Activated CD8-positive, alpha-beta memory T cell treated with anti-CD3 and anti-CD28 coated beads, Interleukin-2, amount 10 ng/mL, durations not matched to agents 7 days and 5 days (primary cell): ENCODE measurements at regions not wholly inside any gene's neighbourhood (a gene's known extent, or its start where the extent isn't known, plus 50 kb on each side); places are given as distances from the start of the nearest gene placed in this dataset.
A peak's percentile ranks its signal among the peaks of the same experiment; 100 is the strongest.

Source experiments
- ATAC-seq: fragments of 150-1000 bp; cut with Tn5 transposase; one replicate; pipeline ENCODE4 v1.10.0; 2021; ENCODE audit warnings: moderate library complexity
- CTCF ChIA-PET: fragments of 350-600 bp; sonication (Branson Sonifier 250); formaldehyde crosslinking; loops from one replicate; lab custom pipeline; 2021; ENCODE audit warnings: antibody characterized with exemption; lab: Charles Lee
- DNase-seq: peaks from one replicate; pipeline ENCODE4 v3.0.0-alpha.2; 2020
- H3K27ac Mint-ChIP-seq: one replicate; pipeline ENCODE4 v1.8.0; 2021; ENCODE audit warnings: mild to moderate bottlenecking, mixed read lengths
- H3K27me3 Mint-ChIP-seq: one replicate; pipeline ENCODE4 v1.8.0; 2021; ENCODE audit warnings: mixed read lengths
- H3K36me3 Mint-ChIP-seq: one replicate; pipeline ENCODE4 v1.8.0; 2021; ENCODE audit warnings: mild to moderate bottlenecking, mixed read lengths
- H3K4me1 Mint-ChIP-seq: one replicate; pipeline ENCODE4 v1.8.0; 2021; ENCODE audit warnings: mixed read lengths
- H3K4me3 Mint-ChIP-seq: one replicate; pipeline ENCODE4 v1.8.0; 2021; ENCODE audit warnings: mild to moderate bottlenecking, moderate library complexity, mixed read lengths
- H3K9me3 Mint-ChIP-seq: one replicate; pipeline ENCODE4 v1.8.0; 2022; ENCODE audit warnings: low read depth, mixed read lengths

DNA sequence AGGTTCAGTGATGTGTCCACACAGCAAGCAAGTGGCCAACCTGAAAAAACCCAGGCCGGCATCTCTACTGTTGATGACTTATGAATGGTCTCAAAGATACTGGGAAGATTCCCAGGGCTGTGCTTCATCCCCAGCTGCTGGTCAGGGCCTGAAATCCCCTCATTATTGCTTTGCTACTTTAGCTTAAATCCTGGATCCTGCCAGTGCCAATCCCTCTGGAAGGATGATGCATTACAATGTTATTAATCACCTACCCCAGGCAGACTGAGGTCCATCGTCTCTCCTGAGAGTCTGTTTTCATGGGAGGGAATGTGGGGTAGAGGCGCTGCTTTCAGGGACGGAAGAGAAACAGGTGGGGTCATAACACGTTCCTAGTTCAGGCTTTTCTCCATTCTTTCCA is 371.6 kb downstream of the RPS24 start:
- peaks cover 2% of the 10 kb centered on the region for H3K4me1 Mint-ChIP-seq
- no peaks in the 10 kb centered on the region for H3K36me3 Mint-ChIP-seq
- CTCF ChIA-PET = no interaction called here
- no peaks in the 10 kb centered on the region for H3K9me3 Mint-ChIP-seq
- DNase-seq (no peak), ATAC-seq (no peak)
- peaks cover 23% of the 10 kb centered on the region for H3K27me3 Mint-ChIP-seq
- H3K4me3 Mint-ChIP-seq = no peak overlapping the region
- H3K27ac Mint-ChIP-seq = no peak overlapping the region

DNA sequence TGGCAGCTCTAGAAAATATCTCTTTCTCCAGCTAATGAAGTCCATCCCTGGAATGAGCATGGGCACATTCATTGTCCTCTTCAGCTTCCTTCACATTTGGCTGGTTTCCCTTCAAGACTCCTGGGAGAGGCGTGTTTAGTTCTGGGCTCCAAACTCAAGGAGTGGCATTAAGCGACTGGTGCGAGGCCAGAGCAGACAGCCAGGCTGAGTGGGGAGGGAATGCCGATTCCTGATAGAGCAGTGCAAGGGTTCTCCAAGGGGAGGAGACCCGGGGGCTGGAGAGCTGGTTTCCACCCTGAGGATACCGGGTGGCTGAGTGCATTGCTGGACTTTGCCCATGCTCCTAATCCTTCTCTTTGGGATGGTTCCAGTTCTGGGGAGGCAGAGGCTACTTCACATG is 372.1 kb downstream of the RPS24 start:
- H3K4me1 Mint-ChIP-seq = peaks cover 2% of the 10 kb centered on the region
- CTCF ChIA-PET = no interaction called here
- peaks cover 23% of the 10 kb centered on the region for H3K27me3 Mint-ChIP-seq
- no peak overlapping the region for H3K27ac Mint-ChIP-seq
- H3K36me3 Mint-ChIP-seq = no peaks in the 10 kb centered on the region
- no peak for DNase-seq
- H3K4me3 Mint-ChIP-seq = no peak overlapping the region
- ATAC-seq = no peak
- no peaks in the 10 kb centered on the region for H3K9me3 Mint-ChIP-seq

DNA sequence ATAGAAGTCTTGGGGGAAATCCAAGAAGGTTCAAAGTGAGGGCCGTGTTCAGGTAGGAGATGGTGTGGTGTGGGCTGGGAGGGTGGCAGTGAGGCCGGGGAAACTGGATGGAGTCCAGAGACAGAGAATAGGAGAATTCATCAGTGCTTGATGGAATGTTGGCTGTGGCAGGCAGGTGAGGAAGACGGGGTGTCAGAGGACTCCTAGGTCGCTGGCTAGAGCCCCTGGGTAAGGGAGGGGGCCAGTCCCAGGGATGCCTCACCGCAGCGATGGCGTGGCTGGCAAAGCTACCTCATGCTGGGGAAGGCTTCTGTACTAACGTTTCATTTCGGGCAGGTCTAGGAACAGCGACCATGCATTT is 373.0 kb downstream of the RPS24 start:
- CTCF ChIA-PET = no interaction called here
- Mint-ChIP-seq H3K36me3 (no peaks in the 10 kb centered on the region), H3K4me3 (peak overlapping the region; percentile 14)

DNA sequence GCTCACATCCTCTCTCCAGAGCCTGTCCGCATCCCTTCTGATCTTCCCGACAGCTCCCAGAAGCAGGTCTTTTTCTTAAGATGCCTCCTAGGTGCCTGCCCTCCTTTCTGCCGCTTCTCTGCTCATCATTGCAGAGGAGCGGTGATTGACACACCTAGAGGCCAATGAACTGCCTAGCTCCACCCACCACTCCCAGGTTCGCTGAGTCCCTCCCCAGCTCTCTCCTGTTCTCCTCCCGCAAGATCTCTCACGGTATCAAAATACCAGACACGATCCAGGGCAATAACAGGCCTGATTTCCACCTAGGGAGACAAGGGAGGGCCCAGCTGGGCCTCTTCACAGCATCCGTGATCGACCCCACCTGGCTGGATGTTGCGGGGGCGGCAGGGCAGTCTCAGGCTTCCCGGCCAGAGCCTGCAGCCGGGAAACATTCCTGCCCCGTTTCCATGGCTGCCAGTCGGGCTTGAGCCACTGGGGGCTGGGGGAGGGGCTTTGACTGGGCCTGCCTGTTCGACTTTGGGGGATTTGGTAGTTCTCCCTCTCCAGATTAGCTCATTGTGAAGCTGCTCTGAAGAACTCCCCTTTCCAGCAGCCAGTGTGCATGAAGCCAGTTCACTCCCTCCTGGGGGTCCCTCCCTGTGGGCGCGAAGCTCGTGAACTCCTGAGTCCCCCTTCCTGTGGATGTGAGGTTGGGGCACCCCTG is 373.5 kb downstream of the RPS24 start:
- Mint-ChIP-seq H3K36me3 (no peaks in the 10 kb centered on the region), H3K27ac (no peak overlapping the region), H3K27me3 (peaks cover 23% of the 10 kb centered on the region), H3K4me3 (peak overlapping the region; percentile 14), H3K9me3 (no peaks in the 10 kb centered on the region), H3K4me1 (peaks cover 2% of the 10 kb centered on the region)
- CTCF ChIA-PET = no interaction called here
- ATAC-seq (peak; percentile 77), DNase-seq (peak; percentile 59)

More for the DNA sequence above, 373.0 kb downstream of the RPS24 start:
- no peaks in the 10 kb centered on the region for H3K9me3 Mint-ChIP-seq
- no peak for ATAC-seq
- no peak for DNase-seq
- H3K27ac Mint-ChIP-seq = no peak overlapping the region
- H3K4me1 Mint-ChIP-seq = peaks cover 2% of the 10 kb centered on the region
- H3K27me3 Mint-ChIP-seq = peaks cover 23% of the 10 kb centered on the region

DNA sequence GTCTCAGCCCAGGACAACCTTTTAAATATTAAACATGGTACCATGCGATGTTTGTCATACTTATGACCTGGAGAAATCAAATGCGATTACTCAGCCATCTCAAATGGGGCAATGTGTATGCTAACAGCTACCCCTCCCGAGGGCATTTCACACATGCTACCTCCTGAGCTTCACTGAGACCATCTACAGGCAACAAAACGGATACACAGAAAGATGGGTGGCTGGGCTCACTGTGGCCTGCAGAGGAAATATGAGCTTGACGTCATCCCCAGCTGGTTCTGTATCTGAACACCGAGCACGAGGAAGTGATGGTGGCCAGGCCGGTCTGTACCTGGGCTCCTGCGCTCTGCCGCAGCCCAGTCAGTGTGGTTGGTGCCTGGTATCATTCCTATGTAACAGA is 374.3 kb downstream of the RPS24 start:
- Mint-ChIP-seq H3K4me3 (no peak overlapping the region), H3K4me1 (peaks cover 2% of the 10 kb centered on the region), H3K27me3 (peaks cover 23% of the 10 kb centered on the region), H3K27ac (no peak overlapping the region), H3K9me3 (no peaks in the 10 kb centered on the region), H3K36me3 (no peaks in the 10 kb centered on the region)
- CTCF ChIA-PET = no interaction called here
- DNase-seq (no peak), ATAC-seq (no peak)

DNA sequence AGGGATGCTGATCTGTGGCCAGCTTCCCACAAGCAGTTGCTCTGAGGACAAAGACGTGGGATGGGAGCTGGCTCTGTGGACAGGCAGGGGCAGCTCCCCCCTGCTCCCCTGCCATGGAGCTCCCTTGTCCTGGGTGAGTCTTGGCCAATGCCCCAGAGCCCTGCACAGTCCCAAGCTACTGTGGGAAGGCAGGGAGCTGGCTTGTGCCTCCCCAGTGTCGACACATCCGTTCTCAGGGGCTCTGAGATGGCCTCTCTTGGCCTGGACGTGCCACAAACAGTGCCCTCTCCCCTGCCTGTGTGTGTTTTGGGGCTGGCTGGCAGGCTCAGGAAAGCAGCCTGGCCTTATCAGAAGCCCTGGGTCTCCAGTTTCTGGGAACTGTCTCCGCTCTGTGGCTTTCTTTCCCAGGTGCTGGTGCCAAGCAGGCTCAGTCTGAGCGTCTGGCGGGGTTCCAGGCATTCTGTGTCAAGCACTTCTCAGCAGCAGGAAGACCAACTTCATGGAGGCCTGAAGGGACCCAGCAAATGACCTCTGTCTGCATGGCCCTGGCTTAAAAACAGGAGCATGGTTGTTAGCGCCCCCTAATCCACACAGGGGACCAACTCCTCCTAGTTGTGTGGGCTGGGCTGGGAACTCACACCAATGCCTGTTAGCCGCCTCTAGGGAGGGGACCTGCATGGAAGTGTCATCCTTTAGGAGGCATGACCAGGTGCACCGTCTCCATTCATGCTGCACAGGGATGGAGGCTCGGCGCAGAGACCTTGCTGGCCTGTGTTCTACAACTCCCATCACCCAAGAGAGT is 375.2 kb downstream of the RPS24 start:
- H3K4me1 Mint-ChIP-seq = peaks cover 2% of the 10 kb centered on the region
- CTCF ChIA-PET = no interaction called here
- ATAC-seq (no peak), DNase-seq (no peak)
- no peaks in the 10 kb centered on the region for H3K36me3 Mint-ChIP-seq
- H3K27ac Mint-ChIP-seq = no peak overlapping the region
- no peak overlapping the region for H3K4me3 Mint-ChIP-seq
- H3K27me3 Mint-ChIP-seq = peaks cover 23% of the 10 kb centered on the region
- H3K9me3 Mint-ChIP-seq = no peaks in the 10 kb centered on the region

DNA sequence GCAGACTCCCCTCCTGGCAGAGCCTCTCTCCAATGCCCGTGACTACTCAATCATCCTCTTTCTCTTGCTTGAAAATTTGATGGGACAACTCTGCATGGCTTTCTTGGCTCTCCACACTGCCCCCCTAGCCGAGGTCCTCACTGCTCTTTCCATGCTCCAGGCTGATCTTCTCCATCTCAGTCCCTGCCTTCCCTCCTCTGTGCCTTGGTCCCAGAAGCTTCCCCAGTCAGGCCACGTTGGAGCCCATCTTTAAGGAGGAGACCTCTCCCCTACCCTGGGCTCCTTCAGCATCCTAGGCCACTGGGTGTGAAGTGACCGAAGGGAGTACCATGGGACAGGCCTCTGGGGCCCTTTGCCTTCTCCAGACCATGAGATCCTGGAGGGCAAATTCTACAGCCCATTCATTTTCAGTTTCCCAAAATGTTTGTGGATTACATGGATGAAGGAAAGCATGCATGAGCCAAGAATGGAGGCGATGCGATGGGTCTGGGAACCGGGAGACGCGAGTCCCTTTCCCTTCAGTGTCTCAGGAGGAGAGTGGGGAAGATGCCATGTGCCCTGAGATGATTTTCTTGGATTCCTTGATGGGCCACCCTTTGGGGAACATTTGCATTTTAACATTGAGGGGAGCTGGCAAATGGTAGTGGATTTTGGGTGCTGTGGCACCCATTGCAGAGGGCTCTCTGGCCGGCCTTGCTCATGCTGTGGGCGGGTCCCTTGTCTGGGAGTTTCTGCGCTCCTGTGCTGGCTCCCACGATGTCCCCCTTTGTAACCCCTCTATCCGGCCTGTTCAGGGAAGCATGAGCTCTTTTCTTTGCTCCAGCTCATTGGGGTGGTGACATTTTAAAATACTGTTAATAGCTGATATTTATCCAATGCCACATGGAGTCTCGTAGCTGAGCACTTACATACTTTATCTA is 376.6 kb downstream of the RPS24 start:
- ATAC-seq = no peak
- H3K4me1 Mint-ChIP-seq = peaks cover 2% of the 10 kb centered on the region
- no peak for DNase-seq
- peaks cover 22% of the 10 kb centered on the region for H3K27me3 Mint-ChIP-seq
- H3K4me3 Mint-ChIP-seq = no peak overlapping the region
- H3K27ac Mint-ChIP-seq = no peak overlapping the region
- CTCF ChIA-PET = no interaction called here
- H3K9me3 Mint-ChIP-seq = no peaks in the 10 kb centered on the region
- no peaks in the 10 kb centered on the region for H3K36me3 Mint-ChIP-seq

DNA sequence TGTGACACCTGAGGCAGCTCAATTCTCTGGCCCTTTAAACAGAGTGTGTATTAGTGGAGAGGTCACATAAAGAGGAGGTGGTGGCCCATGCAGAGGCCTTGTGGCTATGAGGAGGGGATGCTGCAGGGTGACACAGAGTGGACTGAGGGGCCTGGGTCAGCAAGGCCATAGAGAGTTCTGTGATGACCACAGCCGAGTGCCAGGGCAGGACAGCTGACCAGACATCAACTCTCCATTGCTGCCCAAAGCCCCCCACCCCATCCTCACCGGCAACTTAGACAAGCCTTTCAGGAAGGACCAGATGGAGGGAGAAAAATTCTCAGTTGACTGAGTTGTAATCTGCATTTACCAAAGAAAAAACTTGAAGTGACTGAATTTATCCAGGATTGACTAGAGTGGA is 378.1 kb downstream of the RPS24 start:
- CTCF ChIA-PET = no interaction called here
- ATAC-seq (no peak), DNase-seq (no peak)
- Mint-ChIP-seq H3K27ac (no peak overlapping the region), H3K36me3 (no peaks in the 10 kb centered on the region), H3K27me3 (peaks cover 9% of the 10 kb centered on the region), H3K4me1 (no peaks in the 10 kb centered on the region), H3K9me3 (no peaks in the 10 kb centered on the region), H3K4me3 (no peak overlapping the region)

DNA sequence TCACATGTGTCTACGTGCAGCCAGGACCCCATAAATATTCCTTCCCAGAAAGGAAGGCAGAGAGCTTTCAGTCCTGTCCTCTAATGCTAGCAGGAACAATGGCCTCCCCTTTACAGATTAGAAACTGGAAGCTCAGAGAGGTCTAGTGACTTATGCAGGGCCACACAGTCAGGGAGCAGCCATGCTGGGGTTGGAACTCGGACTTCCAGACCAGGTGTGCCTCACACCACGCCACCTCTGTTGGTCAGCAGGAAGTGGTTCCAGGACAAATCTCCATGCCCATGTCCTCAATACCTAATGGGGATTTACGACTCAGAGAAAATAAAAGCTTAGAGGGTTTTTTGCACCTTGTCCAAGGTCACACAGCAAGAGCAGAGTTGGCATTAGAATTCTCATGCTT is 378.9 kb downstream of the RPS24 start:
- CTCF ChIA-PET = no interaction called here

DNA sequence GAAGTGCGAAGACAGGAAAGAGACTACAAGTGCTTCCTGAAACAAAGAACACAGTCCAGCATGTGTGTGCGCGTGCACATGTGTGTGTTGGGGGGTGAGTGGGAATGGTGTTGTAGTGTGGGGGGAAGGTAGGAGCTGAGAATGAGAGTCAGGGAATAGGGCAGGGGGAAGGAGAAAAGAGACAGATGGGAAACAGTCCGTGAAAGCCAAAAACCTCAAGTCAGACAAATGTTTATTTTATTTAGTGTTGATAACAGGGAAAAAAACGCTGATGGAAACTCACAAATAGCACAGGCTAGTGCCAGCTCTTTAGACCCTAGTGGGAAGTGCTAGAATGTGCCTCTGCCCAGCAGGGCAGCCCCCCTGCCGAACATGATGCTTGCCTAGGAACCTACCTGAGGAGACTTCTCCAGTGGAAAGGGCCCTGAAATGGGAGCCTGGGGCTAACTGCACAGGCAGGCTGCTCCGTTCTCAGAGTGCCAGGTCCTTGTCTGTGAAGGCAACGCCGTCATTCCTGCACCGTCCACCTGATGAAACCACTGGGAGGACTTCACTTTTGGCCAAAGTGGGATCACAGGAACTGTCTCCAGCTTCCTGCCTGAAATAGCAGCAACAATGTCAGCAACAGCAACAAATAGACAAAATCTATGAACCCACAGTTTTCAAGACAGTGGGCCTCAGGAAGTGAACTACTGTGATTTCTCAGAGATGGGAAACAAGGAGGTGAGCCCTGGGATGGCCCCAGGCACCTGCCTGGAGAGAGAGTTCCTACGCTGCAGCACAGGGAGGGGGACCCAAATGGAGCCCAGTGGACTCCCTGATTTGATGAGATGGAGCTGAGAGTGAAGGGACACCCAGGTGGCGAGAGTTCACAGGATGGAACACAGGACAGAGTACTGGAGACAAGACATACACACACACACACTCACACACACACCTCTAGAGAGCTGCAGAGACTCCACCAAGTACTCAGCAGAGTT is 379.7 kb downstream of the RPS24 start:
- ATAC-seq = no peak
- H3K27me3 Mint-ChIP-seq = no peaks in the 10 kb centered on the region
- CTCF ChIA-PET = no interaction called here
- DNase-seq = no peak
- no peaks in the 10 kb centered on the region for H3K4me1 Mint-ChIP-seq
- no peaks in the 10 kb centered on the region for H3K36me3 Mint-ChIP-seq
- no peak overlapping the region for H3K27ac Mint-ChIP-seq
- no peaks in the 10 kb centered on the region for H3K9me3 Mint-ChIP-seq
- H3K4me3 Mint-ChIP-seq = no peak overlapping the region

More for the DNA sequence above, 378.9 kb downstream of the RPS24 start:
- Mint-ChIP-seq H3K9me3 (no peaks in the 10 kb centered on the region), H3K36me3 (no peaks in the 10 kb centered on the region), H3K4me1 (no peaks in the 10 kb centered on the region), H3K27me3 (peaks cover 4% of the 10 kb centered on the region), H3K27ac (no peak overlapping the region), H3K4me3 (no peak overlapping the region)
- no peak for DNase-seq
- ATAC-seq = no peak

DNA sequence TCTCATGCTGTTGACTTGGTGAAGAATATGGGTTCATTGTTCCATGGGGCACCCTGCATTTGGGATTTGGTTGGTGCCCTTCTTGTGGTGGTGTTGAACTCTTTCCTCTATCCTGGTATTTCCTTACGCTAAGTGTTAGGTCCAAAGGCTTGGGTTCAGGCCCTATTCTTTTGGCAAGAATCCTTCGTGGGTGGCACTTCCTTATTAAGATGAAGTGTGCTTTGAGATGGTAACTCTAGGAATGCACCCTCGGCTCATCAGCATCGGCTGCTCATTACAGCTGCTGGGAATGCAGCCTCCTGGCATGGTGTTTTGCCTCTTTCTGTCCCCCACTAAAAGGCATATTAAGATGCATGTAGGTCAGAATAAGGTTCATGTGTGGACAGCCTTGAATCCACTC is 380.7 kb downstream of the RPS24 start:
- no peak for ATAC-seq
- H3K36me3 Mint-ChIP-seq = no peaks in the 10 kb centered on the region
- no peak for DNase-seq
- CTCF ChIA-PET = no interaction called here
- no peaks in the 10 kb centered on the region for H3K9me3 Mint-ChIP-seq
- no peak overlapping the region for H3K4me3 Mint-ChIP-seq
- no peaks in the 10 kb centered on the region for H3K4me1 Mint-ChIP-seq
- H3K27ac Mint-ChIP-seq = no peak overlapping the region
- H3K27me3 Mint-ChIP-seq = no peaks in the 10 kb centered on the region

DNA sequence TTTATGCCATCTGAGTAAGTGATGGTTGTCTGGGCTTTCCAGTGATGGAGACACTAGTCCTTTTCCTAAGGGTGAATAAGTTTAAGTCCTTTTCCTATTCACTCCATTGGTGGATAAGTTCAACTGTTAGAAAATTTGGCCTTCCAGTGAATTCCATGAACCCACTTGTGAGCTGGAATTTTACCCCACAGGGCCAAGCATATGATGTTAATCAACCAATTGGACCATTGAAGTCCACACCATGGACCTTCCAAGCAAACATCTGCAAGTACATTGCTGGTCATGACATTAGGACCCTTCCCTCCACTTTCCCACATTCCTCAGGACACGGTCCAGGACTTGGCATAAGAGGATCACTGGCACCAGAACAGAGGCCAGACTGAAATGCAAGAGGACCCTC is 381.4 kb downstream of the RPS24 start:
- Mint-ChIP-seq H3K27me3 (no peaks in the 10 kb centered on the region), H3K9me3 (no peaks in the 10 kb centered on the region), H3K27ac (no peak overlapping the region), H3K4me3 (no peak overlapping the region), H3K36me3 (no peaks in the 10 kb centered on the region), H3K4me1 (no peaks in the 10 kb centered on the region)
- ATAC-seq (no peak), DNase-seq (no peak)
- CTCF ChIA-PET = interaction anchor here (0.9 kb wide), 1 partner anchor 366 kb away, joined by 3 read pairs; no protein-coding TSS in a partner anchor
